Stimulated activated naive B cell treated with anti-CD40 and anti-IgM and Interleukin-4, amounts not matched to agents 10 μg/mL and 1 μg/mL and 100 μg/mL, for 72 hours (primary cell): ENCODE measurements at regions not wholly inside any gene's neighbourhood (a gene's known extent, or its start where the extent isn't known, plus 50 kb on each side); places are given as distances from the start of the nearest gene placed in this dataset.
"Not testable (repeated sequence)": the region's sequence is repeated elsewhere in the genome, so short reads cannot be mapped to it uniquely, and the experiment has no call there.

Experiments used
- ATAC-seq, 2 donors: fragments of 150-1000 bp; cut with Tn5 transposase; replicated peaks; 2 replicates each; pipeline ENCODE4 v1.10.0; 2021; ENCODE audit warnings: moderate library complexity in 1 of 2
- DNase-seq: peaks from one replicate; pipeline ENCODE4 v3.0.0; 2021
- H3K27ac Mint-ChIP-seq: one replicate; pipeline ENCODE4 v1.8.0; 2022; ENCODE audit warnings: mild to moderate bottlenecking, mixed read lengths
- H3K27me3 Mint-ChIP-seq, 2 donors: one replicate each; pipeline ENCODE4 v1.8.0; 2022; ENCODE audit warnings: mixed read lengths in 2 of 2
- H3K36me3 Mint-ChIP-seq, 2 donors: one replicate each; pipeline ENCODE4 v1.8.0; 2022; ENCODE audit warnings: mixed read lengths in 2 of 2, mild to moderate bottlenecking in 1 of 2
- H3K4me1 Mint-ChIP-seq, 2 donors: one replicate each; pipeline ENCODE4 v1.8.0; 2022; ENCODE audit warnings: mixed read lengths in 2 of 2, mild to moderate bottlenecking in 1 of 2
- H3K4me3 Mint-ChIP-seq, 2 donors: one replicate each; pipeline ENCODE4 v1.8.0; 2022; ENCODE audit warnings: mild to moderate bottlenecking in 2 of 2, mixed read lengths in 2 of 2, moderate library complexity in 1 of 2
- H3K9me3 Mint-ChIP-seq, 2 donors: one replicate each; pipeline ENCODE4 v1.8.0; 2022; ENCODE audit warnings: mixed read lengths in 2 of 2, mild to moderate bottlenecking in 1 of 2

GRCh38 chr2:186339716-186340115, 146.3 kb upstream of the ZC3H15 start:
- ATAC-seq: no peak
- Mint-ChIP-seq H3K27me3 (no peaks in the 10 kb centered on the region), H3K4me1 (peaks cover 0 to 2% of the 10 kb centered on the region in 2 donors), H3K4me3 (no peak overlapping the region), H3K9me3 (peaks cover 14 to 16% of the 10 kb centered on the region in 2 donors), H3K36me3 (peaks cover 18 to 31% of the 10 kb centered on the region in 2 donors), H3K27ac (no peak overlapping the region)
- DNase-seq: no peak

GRCh38 chr2:186342029-186342428, 144.0 kb upstream of the ZC3H15 start:
- ATAC-seq: no peak
- Mint-ChIP-seq H3K27me3 (no peaks in the 10 kb centered on the region), H3K4me1 (peaks cover 0 to 13% of the 10 kb centered on the region in 2 donors)

DNA sequence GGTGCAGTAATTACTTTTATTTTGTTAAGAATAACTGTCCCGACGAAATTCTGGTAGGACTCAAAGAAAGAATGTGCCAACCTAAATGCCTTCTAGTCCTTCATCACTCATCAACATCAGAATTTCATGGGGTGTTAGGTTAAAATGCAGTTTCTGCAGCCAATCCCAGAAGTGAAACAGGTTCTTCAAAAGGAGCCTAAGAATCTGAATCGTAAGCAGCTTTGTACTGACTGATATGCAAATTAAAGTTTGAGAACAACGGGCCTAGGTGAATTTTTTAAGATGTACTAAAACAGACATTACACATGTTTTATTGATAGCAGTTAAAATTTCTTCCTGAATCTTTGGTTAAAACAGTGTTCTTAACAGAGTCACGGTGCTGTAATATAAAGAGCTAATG, 140.3 kb upstream of the ZC3H15 start:
- ATAC-seq (peak in 1 of 2 donors; percentile 31), DNase-seq (no peak)
- Mint-ChIP-seq H3K9me3 (peaks cover 0 to 6% of the 10 kb centered on the region in 2 donors), H3K4me1 (peaks cover 6 to 18% of the 10 kb centered on the region in 2 donors), H3K27me3 (no peaks in the 10 kb centered on the region), H3K36me3 (peaks cover 9 to 21% of the 10 kb centered on the region in 2 donors), H3K27ac (no peak overlapping the region), H3K4me3 (no peak overlapping the region)

More at GRCh38 chr2:186342029-186342428, 144.0 kb upstream of the ZC3H15 start:
- DNase-seq: no peak
- Mint-ChIP-seq H3K4me3 (no peak overlapping the region), H3K9me3 (peaks cover 10 to 13% of the 10 kb centered on the region in 2 donors), H3K36me3 (peaks cover 18 to 33% of the 10 kb centered on the region in 2 donors), H3K27ac (no peak overlapping the region)

- H3K36me3 Mint-ChIP-seq: peaks cover 9 to 21% of the 10 kb centered on the region in 2 donors
- H3K4me3 Mint-ChIP-seq: no peak overlapping the region
- H3K27ac Mint-ChIP-seq: no peak overlapping the region
- DNase-seq (no peak), ATAC-seq (no peak)
- peaks cover 0 to 6% of the 10 kb centered on the region in 2 donors for H3K9me3 Mint-ChIP-seq
- peaks cover 6 to 18% of the 10 kb centered on the region in 2 donors for H3K4me1 Mint-ChIP-seq
- H3K27me3 Mint-ChIP-seq: no peaks in the 10 kb centered on the region
These were observed 139.8 kb upstream of the ZC3H15 start for GRCh38 chr2:186346216-186346615.

- DNase-seq (no peak), ATAC-seq (peak in 1 of 2 donors; percentile 31)
- H3K36me3 Mint-ChIP-seq: peaks cover 8 to 16% of the 10 kb centered on the region in 2 donors
- no peak overlapping the region for H3K27ac Mint-ChIP-seq
- no peaks in the 10 kb centered on the region for H3K27me3 Mint-ChIP-seq
- peaks cover 6 to 18% of the 10 kb centered on the region in 2 donors for H3K4me1 Mint-ChIP-seq
- no peak overlapping the region for H3K4me3 Mint-ChIP-seq
- peaks cover 3 to 9% of the 10 kb centered on the region in 2 donors for H3K9me3 Mint-ChIP-seq
These were observed 138.6 kb upstream of the ZC3H15 start for GRCh38 chr2:186347472-186347871.

DNA sequence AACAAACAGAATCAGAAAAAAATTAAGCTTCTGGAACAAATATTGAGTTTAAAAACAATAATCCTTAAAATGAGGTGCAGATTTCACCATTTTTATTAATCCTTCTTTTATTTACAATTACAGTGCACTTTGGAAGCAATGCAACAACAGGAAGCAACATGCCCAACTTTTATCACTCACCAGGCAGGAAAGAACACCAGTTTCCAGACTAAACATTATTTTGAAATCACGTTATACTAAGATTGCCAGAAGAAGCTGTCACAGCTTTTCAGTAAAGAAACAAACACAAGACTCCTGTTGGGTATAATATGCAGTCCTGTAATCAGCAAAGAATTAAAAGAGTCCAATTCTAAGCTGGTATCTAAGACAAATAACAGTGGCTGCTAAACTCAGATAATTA, 137.9 kb upstream of the ZC3H15 start:
- H3K27me3 Mint-ChIP-seq: no peaks in the 10 kb centered on the region
- H3K36me3 Mint-ChIP-seq: peaks cover 13 to 20% of the 10 kb centered on the region in 2 donors
- H3K9me3 Mint-ChIP-seq: peaks cover 6 to 14% of the 10 kb centered on the region in 2 donors
- DNase-seq (no peak), ATAC-seq (no peak)
- H3K4me3 Mint-ChIP-seq: no peak overlapping the region
- peaks cover 6 to 18% of the 10 kb centered on the region in 2 donors for H3K4me1 Mint-ChIP-seq
- no peak overlapping the region for H3K27ac Mint-ChIP-seq

- no peak for DNase-seq
- no peak for ATAC-seq
- Mint-ChIP-seq H3K36me3 (peaks cover 22 to 29% of the 10 kb centered on the region in 2 donors), H3K27me3 (no peaks in the 10 kb centered on the region), H3K4me1 (peaks cover 6 to 18% of the 10 kb centered on the region in 2 donors), H3K27ac (no peak overlapping the region), H3K4me3 (no peak overlapping the region), H3K9me3 (peaks cover 13 to 19% of the 10 kb centered on the region in 2 donors)
These were observed 136.6 kb upstream of the ZC3H15 start for GRCh38 chr2:186349508-186349907.

- H3K4me1 Mint-ChIP-seq, H3K27me3 Mint-ChIP-seq, ATAC-seq, H3K27ac Mint-ChIP-seq, H3K4me3 Mint-ChIP-seq, DNase-seq: not testable (repeated sequence)
- Mint-ChIP-seq H3K36me3 (peaks cover 29 to 33% of the 10 kb centered on the region in 2 donors), H3K9me3 (peaks cover 17 to 25% of the 10 kb centered on the region in 2 donors)
These were observed 131.9 kb upstream of the ZC3H15 start for GRCh38 chr2:186354160-186354559.

GRCh38 chr2:186365406-186365805, 120.7 kb upstream of the ZC3H15 start:
- no peak for ATAC-seq
- Mint-ChIP-seq H3K9me3 (peaks cover 4 to 7% of the 10 kb centered on the region in 2 donors), H3K4me3 (no peak overlapping the region), H3K27ac (no peak overlapping the region), H3K4me1 (no peaks in the 10 kb centered on the region), H3K36me3 (peaks cover 13 to 21% of the 10 kb centered on the region in 2 donors), H3K27me3 (no peaks in the 10 kb centered on the region)
- DNase-seq: no peak

- H3K36me3 Mint-ChIP-seq: peaks cover 24 to 39% of the 10 kb centered on the region in 2 donors
- ATAC-seq (no peak), DNase-seq (no peak)
- H3K4me3 Mint-ChIP-seq: no peak overlapping the region
- no peaks in the 10 kb centered on the region for H3K27me3 Mint-ChIP-seq
- peaks cover 0 to 7% of the 10 kb centered on the region in 2 donors for H3K4me1 Mint-ChIP-seq
- H3K27ac Mint-ChIP-seq: no peak overlapping the region
- peaks cover 11 to 17% of the 10 kb centered on the region in 2 donors for H3K9me3 Mint-ChIP-seq
These were observed 107.0 kb upstream of the ZC3H15 start for GRCh38 chr2:186379052-186379451.

DNA sequence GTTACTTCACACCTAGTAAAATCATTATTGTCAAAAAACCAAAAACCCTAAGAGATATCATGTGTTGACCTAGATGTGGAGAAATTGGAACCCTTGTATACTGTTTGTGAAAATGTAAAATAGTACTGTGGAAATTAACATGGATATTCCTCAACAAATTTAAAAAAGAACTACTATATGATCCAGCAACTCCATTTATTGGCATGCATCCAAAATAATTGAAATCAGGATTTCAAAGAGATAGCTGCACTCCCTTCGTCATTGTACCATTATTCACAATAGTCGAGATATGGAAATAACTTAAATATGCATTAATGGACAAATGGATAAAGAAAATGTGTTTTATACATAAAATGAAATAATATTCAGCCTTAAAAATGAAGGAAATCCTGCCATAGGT, 105.3 kb upstream of the ZC3H15 start:
- Mint-ChIP-seq H3K27ac (no peak overlapping the region), H3K9me3 (peaks cover 18 to 21% of the 10 kb centered on the region in 2 donors), H3K27me3 (no peaks in the 10 kb centered on the region), H3K4me3 (no peak overlapping the region), H3K36me3 (peaks cover 33 to 45% of the 10 kb centered on the region in 2 donors), H3K4me1 (peaks cover 0 to 7% of the 10 kb centered on the region in 2 donors)
- ATAC-seq: no peak
- DNase-seq: no peak

DNA sequence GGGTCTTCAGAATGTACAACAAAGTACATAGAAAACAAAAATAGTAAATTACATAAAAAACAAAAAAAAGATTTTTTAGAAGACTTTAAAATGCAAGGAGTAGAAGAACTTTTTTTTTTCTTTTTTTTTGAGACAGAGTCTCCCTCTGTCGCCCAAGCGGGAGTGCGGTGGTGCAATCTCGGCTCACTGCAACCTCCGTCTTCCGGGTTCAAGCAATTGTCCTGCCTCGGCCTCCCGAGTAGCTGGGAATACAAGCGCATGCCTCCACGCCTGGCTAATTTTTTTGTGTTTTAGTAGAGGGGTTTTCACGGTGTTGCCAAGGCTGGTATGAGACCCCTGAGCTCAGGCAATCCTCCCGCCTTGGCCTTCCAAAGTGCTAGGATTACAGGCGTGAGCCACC, 104.5 kb upstream of the ZC3H15 start:
- H3K36me3 Mint-ChIP-seq: peaks cover 34 to 48% of the 10 kb centered on the region in 2 donors
- no peak for DNase-seq
- H3K4me3 Mint-ChIP-seq: no peak overlapping the region
- H3K27me3 Mint-ChIP-seq: no peaks in the 10 kb centered on the region
- no peak overlapping the region for H3K27ac Mint-ChIP-seq
- H3K4me1 Mint-ChIP-seq: peaks cover 0 to 7% of the 10 kb centered on the region in 2 donors
- peaks cover 22 to 27% of the 10 kb centered on the region in 2 donors for H3K9me3 Mint-ChIP-seq
- no peak for ATAC-seq

GRCh38 chr2:186382932-186383331, 103.1 kb upstream of the ZC3H15 start:
- peaks cover 35 to 47% of the 10 kb centered on the region in 2 donors for H3K36me3 Mint-ChIP-seq
- H3K4me1 Mint-ChIP-seq: peaks cover 0 to 7% of the 10 kb centered on the region in 2 donors
- H3K27ac Mint-ChIP-seq: no peak overlapping the region
- no peak overlapping the region for H3K4me3 Mint-ChIP-seq
- no peaks in the 10 kb centered on the region for H3K27me3 Mint-ChIP-seq
- H3K9me3 Mint-ChIP-seq: peaks cover 24 to 29% of the 10 kb centered on the region in 2 donors
- DNase-seq (no peak), ATAC-seq (no peak)

- ATAC-seq: no peak
- DNase-seq: no peak
- Mint-ChIP-seq H3K4me3 (no peak overlapping the region), H3K36me3 (peaks cover 34 to 52% of the 10 kb centered on the region in 2 donors), H3K9me3 (peaks cover 26 to 31% of the 10 kb centered on the region in 2 donors), H3K27me3 (no peaks in the 10 kb centered on the region), H3K4me1 (peaks cover 0 to 7% of the 10 kb centered on the region in 2 donors), H3K27ac (no peak overlapping the region)
These were observed 101.8 kb upstream of the ZC3H15 start for GRCh38 chr2:186384226-186384625.

DNA sequence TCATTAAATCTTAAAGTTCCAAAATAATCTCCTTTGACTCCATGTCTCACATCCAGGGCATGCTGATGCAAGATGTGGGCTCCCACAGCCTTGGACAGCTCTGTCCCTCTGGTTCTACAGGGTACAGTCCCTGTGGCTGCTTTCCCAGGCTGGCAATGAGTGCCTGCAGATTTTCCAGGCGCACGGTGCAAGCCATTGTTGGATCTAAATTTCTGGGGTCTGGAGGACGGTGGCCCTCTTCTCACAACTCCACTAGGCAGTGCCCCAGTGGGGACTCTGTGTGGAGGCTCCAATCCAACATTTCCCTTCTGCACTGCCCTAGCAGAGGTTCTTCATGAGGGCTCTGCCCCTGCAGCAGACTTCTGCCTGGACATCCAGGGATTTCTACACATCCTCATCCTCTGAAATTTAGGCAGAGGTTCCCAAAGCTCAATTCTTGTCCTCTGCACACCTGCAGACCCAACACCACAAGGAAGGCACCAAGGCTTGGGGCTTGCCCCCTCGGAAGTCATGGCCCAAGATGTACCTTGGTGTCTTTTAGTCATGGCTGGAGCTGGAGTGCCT, 100.3 kb upstream of the ZC3H15 start:
- not testable (repeated sequence) for ATAC-seq, H3K4me3 Mint-ChIP-seq, H3K27ac Mint-ChIP-seq, H3K4me1 Mint-ChIP-seq, DNase-seq, H3K27me3 Mint-ChIP-seq
- peaks cover 40 to 45% of the 10 kb centered on the region in 2 donors for H3K9me3 Mint-ChIP-seq
- H3K36me3 Mint-ChIP-seq: peaks cover 47 to 67% of the 10 kb centered on the region in 2 donors
